Femur (tissue), 1 donor: ENCODE measurements at regions not wholly inside any gene's neighbourhood (a gene's known extent, or its start where the extent isn't known, plus 50 kb on each side); places are given as distances from the start of the nearest gene placed in this dataset.
"Not testable (repeated sequence)": the region's sequence is repeated elsewhere in the genome, so short reads cannot be mapped to it uniquely, and the experiment has no call there.

Source experiments
- DNase-seq: peaks from one replicate; pipeline ENCODE4 v3.0.0-alpha.2; 2017

GRCh38 chr4:10275696-10276095 is 159.1 kb upstream of the WDR1 start:
- no peak for DNase-seq

- no peak for DNase-seq
Observed at GRCh38 chr4:10273030-10273429, 156.4 kb upstream of the WDR1 start.

GRCh38 chr4:10272511-10272910 is 155.9 kb upstream of the WDR1 start:
- no peak for DNase-seq

GRCh38 chr4:10267066-10267465 is 150.5 kb upstream of the WDR1 start:
- no peak for DNase-seq

GRCh38 chr4:10260777-10261176 is 144.2 kb upstream of the WDR1 start:
- no peak for DNase-seq

GRCh38 chr4:10259976-10260375 is 143.4 kb upstream of the WDR1 start:
- no peak for DNase-seq

- DNase-seq = no peak
Observed at GRCh38 chr4:10256203-10256602, 139.6 kb upstream of the WDR1 start.

- no peak for DNase-seq
Observed at GRCh38 chr4:10253765-10254164, 137.2 kb upstream of the WDR1 start.

- DNase-seq = no peak
Observed at GRCh38 chr4:10245751-10246150, 129.2 kb upstream of the WDR1 start.

- no peak for DNase-seq
Observed at GRCh38 chr4:10243856-10244255, 127.3 kb upstream of the WDR1 start.

- no peak for DNase-seq
Observed at GRCh38 chr4:10240691-10241090, 124.1 kb upstream of the WDR1 start.

- no peak for DNase-seq
Observed at GRCh38 chr4:10239982-10240654, 123.5 kb upstream of the WDR1 start.

- no peak for DNase-seq
Observed at GRCh38 chr4:10237131-10237530, 120.5 kb upstream of the WDR1 start.

GRCh38 chr4:10232114-10232513 is 115.5 kb upstream of the WDR1 start:
- DNase-seq = no peak

GRCh38 chr4:10226756-10227155 is 110.2 kb upstream of the WDR1 start:
- no peak for DNase-seq

GRCh38 chr4:10225096-10225495 is 108.5 kb upstream of the WDR1 start:
- DNase-seq = no peak

GRCh38 chr4:10223782-10224181 is 107.2 kb upstream of the WDR1 start:
- DNase-seq = no peak

GRCh38 chr4:10213481-10213880 is 96.9 kb upstream of the WDR1 start:
- not testable (repeated sequence) for DNase-seq

GRCh38 chr4:10212901-10213300 is 96.3 kb upstream of the WDR1 start:
- DNase-seq = no peak

GRCh38 chr4:10212400-10212799 is 95.8 kb upstream of the WDR1 start:
- DNase-seq = no peak

- DNase-seq = no peak
Observed at GRCh38 chr4:10207116-10207515, 90.5 kb upstream of the WDR1 start.

- no peak for DNase-seq
Observed at GRCh38 chr4:10205223-10205622, 88.6 kb upstream of the WDR1 start.

GRCh38 chr4:10204401-10205058 is 87.9 kb upstream of the WDR1 start:
- no peak for DNase-seq

- DNase-seq = no peak
Observed at GRCh38 chr4:10203851-10204250, 87.3 kb upstream of the WDR1 start.
